Motor neuron (in vitro differentiated cells): ENCODE measurements at regions not wholly inside any gene's neighbourhood (a gene's known extent, or its start where the extent isn't known, plus 50 kb on each side); places are given as distances from the start of the nearest gene placed in this dataset.

Experiments
- ATAC-seq, 8 experiments: fragments of 200-7000 bp; cut with Tn5 transposase; replicated peaks in 6 of 8; 2 replicates each; pipeline ENCODE4 v1.8.0; 2021; ENCODE audit warnings: mild to moderate bottlenecking in 8 of 8, moderate library complexity in 8 of 8
- H3K27ac ChIP-seq, 2 donors: fragments of 250-450 bp; sonication (Bioruptor Pico); 2 replicates each; pipeline ENCODE4 v1.9.0; 2021; ENCODE audit warnings: antibody characterized with exemption in 2 of 2, mild to moderate bottlenecking in 2 of 2, moderate library complexity in 1 of 2
- H3K4me1 ChIP-seq, 2 donors: fragments of 250-450 bp; sonication (Bioruptor Pico); replicated peaks in 1 of 2; 2 replicates each; pipeline ENCODE4 v1.6.1; 2021; ENCODE audit warnings: antibody characterized with exemption in 2 of 2, mild to moderate bottlenecking in 2 of 2, moderate library complexity in 1 of 2
- H3K4me3 ChIP-seq, 5 donors: fragments of 250-450 bp; sonication (Bioruptor Pico); 2 replicates each; pipeline ENCODE4 v1.9.0; 2021; ENCODE audit warnings: antibody characterized with exemption in 5 of 5, mild to moderate bottlenecking in 5 of 5, moderate library complexity in 4 of 5
- WGBS, 10 experiments: fragments of 450-650 bp; shearing (Covaris generic); methylation state at CpG; one replicate each; pipeline ENCODE4 v1.0.0; 2022; 5-methylcytosine and 5-hydroxymethylcytosine counted together
- in situ Hi-C, 9 experiments: fragments of 400-800 bp; cut with MboI; loops; one replicate each; pipeline ENCODE4 v1.15.0; 2021; ENCODE audit warnings: low sequenced_read_pairs in 9 of 9, low pct_unique_long_range_greater_than_20kb in 2 of 9; ENCODE audit not compliant: unreplicated experiment in 9 of 9

DNA sequence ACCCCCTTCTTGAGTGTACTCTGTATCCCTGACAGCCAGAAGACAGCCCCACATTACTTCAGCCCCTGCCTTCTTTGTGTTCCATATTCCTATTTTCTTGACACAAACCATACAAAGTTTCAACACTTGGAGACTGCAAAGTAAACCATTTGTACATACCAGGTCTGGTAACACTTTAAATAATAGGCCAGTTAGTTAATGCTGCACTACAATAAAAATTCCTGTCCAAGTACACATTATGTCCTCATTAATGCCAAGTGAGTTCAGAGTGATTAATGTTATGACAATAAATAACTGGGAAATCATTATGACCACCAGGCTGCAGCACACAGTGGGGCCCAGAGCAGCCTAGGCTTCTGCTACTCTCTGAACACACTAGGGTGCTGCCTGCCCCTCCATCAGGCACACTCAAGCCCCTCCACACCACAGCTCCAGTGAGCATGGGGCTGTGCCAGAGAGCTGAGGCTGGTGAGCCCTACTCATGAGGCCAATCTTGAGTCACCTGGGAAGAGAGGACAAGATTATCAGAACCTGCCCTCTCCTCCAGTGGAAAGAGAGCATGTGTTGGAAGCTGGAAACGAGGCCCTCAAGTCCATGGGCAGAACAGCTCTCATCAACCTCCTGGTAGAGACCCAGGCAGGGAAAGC is 138.7 kb downstream of the TTC32 start:
- in situ Hi-C loops = no loop called here
- WGBS, 10 experiments = 0 to 50% (median 29%) methylated on average over 1 of the region's 1 CpG; no CpG with 5 or more reads in 5 of the 10 experiments
- peak in 1 of 8 experiments; percentile 73 for ATAC-seq

DNA sequence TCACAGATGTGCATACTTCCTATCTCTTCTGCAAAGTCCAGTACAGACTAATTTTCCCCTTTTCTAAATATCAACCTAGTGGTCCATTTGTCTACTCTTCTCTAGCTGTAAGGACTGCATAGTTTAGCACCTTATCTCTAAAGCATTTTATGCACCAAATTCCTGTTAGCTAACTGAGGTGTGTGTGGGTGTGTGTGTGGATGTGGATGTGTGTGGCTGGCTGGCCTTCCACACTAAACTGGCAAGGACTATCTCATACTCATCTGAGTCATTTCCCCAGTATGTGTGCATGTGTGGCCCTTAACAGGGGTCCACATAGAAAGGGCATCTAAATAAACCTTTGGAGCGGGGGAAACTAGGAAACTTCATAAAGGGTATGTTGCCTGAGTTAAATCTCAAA is 139.6 kb downstream of the TTC32 start:
- Histone ChIP-seq H3K4me1 (no peaks in the 10 kb centered on the region), H3K4me3 (no peak overlapping the region), H3K27ac (no peak overlapping the region)
- in situ Hi-C loops = no loop called here
- 100% methylated on average over 1 of the region's 1 CpG; no CpG with 5 or more reads in 6 of the 10 experiments for WGBS, 10 experiments
- ATAC-seq = no peak

More for the DNA sequence above, 138.7 kb downstream of the TTC32 start:
- no peak overlapping the region for H3K27ac ChIP-seq
- no peak overlapping the region for H3K4me3 ChIP-seq
- no peaks in the 10 kb centered on the region for H3K4me1 ChIP-seq

GRCh38 chr2:19759880-19760279 is 141.9 kb downstream of the TTC32 start:
- Histone ChIP-seq H3K4me1 (peaks cover 0 to 4% of the 10 kb centered on the region in 2 donors), H3K4me3 (no peak overlapping the region), H3K27ac (no peak overlapping the region)
- in situ Hi-C loops = no loop called here
- WGBS, 10 experiments = 17 to 100% (median 60%) methylated on average over 2 to 4 of the region's 6 CpGs; no CpG with 5 or more reads in 4 of the 10 experiments
- peak in 1 of 8 experiments; percentile 22 for ATAC-seq

GRCh38 chr2:19758658-19759057 is 143.1 kb downstream of the TTC32 start:
- Histone ChIP-seq H3K27ac (no peak overlapping the region), H3K4me1 (peaks cover 0 to 7% of the 10 kb centered on the region in 2 donors), H3K4me3 (no peak overlapping the region)
- WGBS, 10 experiments = 75 to 100% (median 83%) methylated on average over 1 to 5 of the region's 5 CpGs
- ATAC-seq = no peak
- in situ Hi-C loops = no loop called here

DNA sequence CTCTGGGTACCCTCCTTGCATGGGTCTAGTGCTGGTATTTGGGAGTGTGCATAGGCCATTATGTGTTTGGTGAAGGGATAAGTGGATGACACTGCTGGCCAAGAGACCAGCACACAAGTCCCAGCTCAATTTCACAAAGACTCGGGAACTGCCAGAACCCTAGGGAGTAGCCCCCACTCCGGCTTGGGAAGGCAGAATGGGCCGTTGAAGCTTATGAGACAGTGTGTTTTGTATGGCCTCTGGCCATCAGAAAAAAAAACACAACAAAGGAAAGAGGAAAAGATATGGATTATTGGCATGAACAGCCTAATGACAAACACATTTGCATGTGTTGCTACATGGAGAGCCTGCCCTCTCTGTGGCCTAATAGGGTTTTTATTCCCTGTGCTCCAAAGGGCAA is 144.2 kb downstream of the TTC32 start:
- WGBS, 10 experiments = 7 to 80% methylated on average over 1 to 3 of the region's 3 CpGs; no CpG with 5 or more reads in 8 of the 10 experiments
- no peak for ATAC-seq
- Histone ChIP-seq H3K4me3 (no peak overlapping the region), H3K4me1 (peaks cover 0 to 7% of the 10 kb centered on the region in 2 donors), H3K27ac (no peak overlapping the region)
- in situ Hi-C loops = no loop called here

- Histone ChIP-seq H3K4me3 (no peak overlapping the region), H3K4me1 (peaks cover 0 to 7% of the 10 kb centered on the region in 2 donors), H3K27ac (no peak overlapping the region)
- WGBS, 10 experiments = 16 to 100% (median 78%) methylated on average over 1 to 10 of the region's 10 CpGs; no CpG with 5 or more reads in 2 of the 10 experiments
- in situ Hi-C loops = no loop called here
- peak in 2 of 8 experiments; percentile 9 to 36 for ATAC-seq
Measured at GRCh38 chr2:19754907-19755306, 146.9 kb downstream of the TTC32 start.

GRCh38 chr2:19753818-19754217 is 148.0 kb downstream of the TTC32 start:
- WGBS, 10 experiments = 63 to 100% (median 83%) methylated on average over 1 to 2 of the region's 2 CpGs; no CpG with 5 or more reads in 3 of the 10 experiments
- in situ Hi-C loops = no loop called here
- no peak for ATAC-seq
- Histone ChIP-seq H3K27ac (no peak overlapping the region), H3K4me1 (peaks cover 0 to 7% of the 10 kb centered on the region in 2 donors), H3K4me3 (no peak overlapping the region)

- ATAC-seq = no peak
- H3K27ac ChIP-seq = no peak overlapping the region
- peaks cover 0 to 7% of the 10 kb centered on the region in 2 donors for H3K4me1 ChIP-seq
- 0 to 100% (median 75%) methylated on average over 1 of the region's 1 CpG; no CpG with 5 or more reads in 1 of the 10 experiments for WGBS, 10 experiments
- in situ Hi-C loops = no loop called here
- H3K4me3 ChIP-seq = no peak overlapping the region
Measured at GRCh38 chr2:19753314-19753713, 148.5 kb downstream of the TTC32 start.

DNA sequence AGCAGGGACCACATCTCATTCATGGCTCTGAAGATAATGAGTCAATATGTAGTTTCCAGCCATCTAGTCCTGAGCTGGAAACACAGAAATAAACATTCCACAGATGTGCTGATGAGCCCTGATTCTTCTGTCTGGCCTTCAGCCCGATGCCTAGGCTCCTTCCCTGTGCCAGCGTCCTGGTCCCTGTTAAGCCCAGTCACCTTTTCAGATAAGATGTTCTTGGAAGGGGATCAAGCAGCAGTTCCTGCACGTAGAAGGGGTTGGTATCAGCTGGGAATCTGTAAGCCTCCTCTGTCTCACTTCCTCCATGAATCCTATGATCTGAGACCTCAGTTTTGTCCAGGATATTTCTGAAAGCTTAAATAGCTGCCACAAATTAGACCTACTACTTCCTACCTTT is 149.3 kb downstream of the TTC32 start:
- WGBS, 10 experiments = 20 to 100% (median 65%) methylated on average over 1 to 3 of the region's 3 CpGs; no CpG with 5 or more reads in 4 of the 10 experiments
- H3K27ac ChIP-seq = no peak overlapping the region
- in situ Hi-C loops = no loop called here
- peaks cover 0 to 7% of the 10 kb centered on the region in 2 donors for H3K4me1 ChIP-seq
- ATAC-seq = no peak
- H3K4me3 ChIP-seq = no peak overlapping the region

DNA sequence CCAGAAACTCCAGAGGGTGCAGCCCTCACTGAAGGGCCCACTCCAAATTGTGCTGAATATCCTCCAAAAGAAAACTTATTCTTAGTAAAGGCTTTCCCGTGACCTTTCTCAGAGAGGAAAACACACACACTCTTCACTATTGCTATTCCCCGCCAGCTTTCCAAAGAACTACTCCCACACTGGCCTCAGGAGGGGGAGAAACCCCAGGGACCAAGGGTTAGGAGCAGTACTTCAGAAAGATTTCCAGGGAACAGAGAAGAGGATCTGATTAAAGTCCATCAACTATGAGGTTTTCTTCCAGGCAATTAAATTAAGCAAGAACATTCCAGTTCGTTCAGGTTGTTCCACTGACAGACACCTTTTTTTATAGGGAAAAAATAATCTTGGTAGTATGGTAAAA is 150.2 kb downstream of the TTC32 start:
- Histone ChIP-seq H3K4me3 (no peak overlapping the region), H3K27ac (no peak overlapping the region), H3K4me1 (peaks cover 0 to 7% of the 10 kb centered on the region in 2 donors)
- no peak for ATAC-seq
- 20 to 100% (median 62%) methylated on average over 1 to 3 of the region's 3 CpGs; no CpG with 5 or more reads in 1 of the 10 experiments for WGBS, 10 experiments
- in situ Hi-C loops = no loop called here

DNA sequence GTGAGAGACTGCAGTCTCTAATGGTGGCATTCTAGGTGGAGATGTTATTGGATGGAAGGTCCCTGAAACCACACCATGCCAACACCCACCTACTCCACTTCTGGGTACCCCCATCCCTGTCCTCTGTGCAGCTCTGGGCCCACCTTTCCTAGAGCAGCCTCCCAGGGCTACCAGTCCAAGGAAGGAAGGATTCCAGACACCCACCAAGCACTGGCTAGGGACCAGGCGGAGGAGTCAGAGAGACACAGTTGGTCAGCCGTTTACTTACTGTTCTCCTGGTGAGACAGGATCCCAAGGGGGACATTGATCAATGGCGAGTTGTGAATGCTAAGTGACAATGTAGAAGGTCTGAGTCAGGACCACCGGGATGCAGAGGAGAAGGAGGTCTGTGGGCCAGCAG is 151.6 kb downstream of the TTC32 start:
- no peak overlapping the region for H3K4me3 ChIP-seq
- peaks cover 0 to 5% of the 10 kb centered on the region in 2 donors for H3K4me1 ChIP-seq
- in situ Hi-C loops = no loop called here
- H3K27ac ChIP-seq = no peak overlapping the region
- WGBS, 10 experiments = 0 to 70% (median 65%) methylated on average over 1 to 3 of the region's 4 CpGs; no CpG with 5 or more reads in 3 of the 10 experiments
- ATAC-seq = no peak

DNA sequence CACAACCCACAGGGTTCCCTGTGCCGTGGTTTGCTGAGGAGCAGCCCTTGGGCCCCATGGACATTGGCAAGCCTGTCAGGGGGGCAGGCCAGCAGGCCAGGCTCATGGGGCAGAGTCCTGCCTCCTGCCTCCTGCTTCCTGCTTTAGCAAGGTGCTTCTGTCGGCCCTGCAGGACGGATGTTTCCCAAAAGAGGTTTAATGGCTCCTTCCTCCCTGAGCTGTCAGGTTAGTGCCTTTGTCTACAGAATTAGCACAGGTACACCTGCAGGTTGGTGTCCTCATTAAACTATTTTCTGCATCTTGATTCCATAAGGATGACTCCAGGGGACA is 152.3 kb downstream of the TTC32 start:
- Histone ChIP-seq H3K27ac (no peak overlapping the region), H3K4me3 (no peak overlapping the region), H3K4me1 (peaks cover 0 to under 1% of the 10 kb centered on the region in 2 donors)
- in situ Hi-C loops = no loop called here
- WGBS, 10 experiments = 57 to 100% (median 71%) methylated on average over 1 to 3 of the region's 3 CpGs; no CpG with 5 or more reads in 5 of the 10 experiments
- ATAC-seq = no peak

DNA sequence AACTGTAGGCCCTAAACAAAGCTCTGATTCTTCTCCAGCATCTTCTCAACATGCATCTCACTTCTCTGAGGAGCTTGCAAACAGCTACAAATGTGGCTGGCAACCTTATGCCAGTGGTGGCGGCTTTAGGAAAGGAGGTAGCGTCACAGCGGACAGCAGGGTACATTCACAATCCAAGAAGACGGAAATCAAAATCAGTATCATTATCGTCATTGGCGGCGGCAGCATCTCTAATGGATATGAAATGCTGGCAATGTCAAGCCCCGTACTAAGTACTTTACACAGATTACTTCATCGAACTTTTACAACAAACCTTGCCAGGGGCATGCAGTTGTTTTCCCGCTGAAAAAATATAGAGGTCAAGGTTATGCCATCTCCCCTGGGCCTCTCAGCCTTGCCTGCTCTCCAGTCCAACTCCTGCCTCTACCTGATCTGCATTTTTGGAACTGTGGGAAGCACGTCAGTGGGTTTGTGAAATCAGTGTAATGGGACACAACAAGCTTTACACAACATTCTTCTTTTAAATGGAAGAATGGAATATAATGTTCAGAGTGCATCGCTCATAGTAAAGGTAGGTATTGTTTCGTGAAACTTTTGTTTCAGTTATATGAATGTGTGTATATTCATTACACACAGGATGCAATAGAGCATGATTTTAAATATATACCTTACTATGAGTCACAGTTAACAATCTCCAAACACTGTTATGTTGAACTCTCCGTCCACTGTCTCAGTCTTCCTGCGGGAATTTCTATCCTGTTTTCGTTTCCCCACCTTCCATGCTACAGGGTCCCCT is 152.9 kb downstream of the TTC32 start:
- in situ Hi-C loops = no loop called here
- Histone ChIP-seq H3K4me3 (no peak overlapping the region), H3K4me1 (no peaks in the 10 kb centered on the region), H3K27ac (no peak overlapping the region)
- 40 to 94% (median 62%) methylated on average over 1 to 16 of the region's 16 CpGs; no CpG with 5 or more reads in 1 of the 10 experiments for WGBS, 10 experiments
- no peak for ATAC-seq
